Caco-2 (cell line): ENCODE measurements at regions not wholly inside any gene's neighbourhood (a gene's known extent, or its start where the extent isn't known, plus 50 kb on each side); places are given as distances from the start of the nearest gene placed in this dataset.

Experiments
- BruUV-seq: library from RNA; stranded (reverse); fragments of 400-500 nt; replicated peaks from 2 replicates; lab custom pipeline; 2021; lab: Mats Ljungman, UMichigan
- CTCF ChIA-PET: fragments of 300-600 bp; sonication (Branson Sonifier 250); formaldehyde crosslinking; loops from one replicate; lab custom pipeline; 2022; ENCODE audit warnings: antibody characterized with exemption; lab: Charles Lee
- POLR2A ChIA-PET: fragments of 300-600 bp; sonication (Branson Sonifier 250); formaldehyde crosslinking; loops from one replicate; lab custom pipeline; 2022; ENCODE audit warnings: antibody characterized with exemption; lab: Charles Lee
- DNase-seq, 2 experiments: peaks; one replicate each; pipeline versions ENCODE4 v3.0.0 to v3.0.0-alpha.2; 2020 to 2022
- H3K27me3 ChIP-seq: replicated peaks from 2 replicates; pipeline ENCODE4 v1.6.0; 2011; ENCODE audit warnings: low read length; ENCODE audit not compliant: control insufficient read depth, insufficient read depth
- H3K36me3 ChIP-seq: 2 replicates; pipeline ENCODE4 v1.5.1; 2011; ENCODE audit warnings: low read length; ENCODE audit not compliant: control insufficient read depth, insufficient read depth
- H3K4me1 ChIP-seq: fragments of 250-450 bp; sonication (Bioruptor Pico); 2 replicates; pipeline ENCODE4 v1.5.1; 2020; ENCODE audit warnings: mild to moderate bottlenecking
- H3K4me3 ChIP-seq: 2 replicates; pipeline ENCODE4 v1.5.1; 2011; ENCODE audit warnings: low read depth, mild to moderate bottlenecking, control low read depth, low read length
- H3K9me3 ChIP-seq: fragments of 250-450 bp; sonication (Bioruptor Pico); 2 replicates; pipeline ENCODE4 v1.5.1; 2020; ENCODE audit warnings: mild to moderate bottlenecking, moderate library complexity
- H3K27ac Mint-ChIP-seq: one replicate; pipeline ENCODE4 v1.8.0; 2022; ENCODE audit warnings: mixed read lengths; ENCODE audit not compliant: unreplicated experiment
- H3K27me3 Mint-ChIP-seq: one replicate; pipeline ENCODE4 v1.8.0; 2022; ENCODE audit warnings: mixed read lengths; ENCODE audit not compliant: insufficient read depth, unreplicated experiment
- H3K36me3 Mint-ChIP-seq: one replicate; pipeline ENCODE4 v1.8.0; 2022; ENCODE audit warnings: mild to moderate bottlenecking, mixed read lengths; ENCODE audit not compliant: insufficient read depth, unreplicated experiment
- H3K4me1 Mint-ChIP-seq: one replicate; pipeline ENCODE4 v1.8.0; 2022; ENCODE audit warnings: low read depth, mixed read lengths; ENCODE audit not compliant: unreplicated experiment
- H3K4me3 Mint-ChIP-seq: one replicate; pipeline ENCODE4 v1.8.0; 2022; ENCODE audit warnings: mild to moderate bottlenecking, moderate library complexity, mixed read lengths; ENCODE audit not compliant: unreplicated experiment
- H3K9me3 Mint-ChIP-seq: one replicate; pipeline ENCODE4 v1.8.0; 2022; ENCODE audit warnings: mixed read lengths; ENCODE audit not compliant: unreplicated experiment
- CTCF ChIP-seq, 2 experiments: fragments of 200-600 bp in 1 of 2; IDR thresholded peaks; 1 replicate in 1 of 2; 2 replicates in 1 of 2; pipeline versions ENCODE4 v1.5.1 to v1.8.0; 2011 to 2022; ENCODE audit warnings: antibody characterized with exemption in 1 of 2, control low read depth in 1 of 2, inconsistent platforms in 1 of 2, low read depth in 1 of 2, low read length in 1 of 2, mild to moderate bottlenecking in 1 of 2, moderate library complexity in 1 of 2; ENCODE audit not compliant: insufficient read depth in 1 of 2, severe bottlenecking in 1 of 2, unreplicated experiment in 1 of 2
- intact Hi-C: fragments of 100-400 bp; cut with micrococcal nuclease; formaldehyde crosslinking; loops from one replicate; pipeline ENCODE4 v1.10.0; 2022; ENCODE audit not compliant: unreplicated experiment

GRCh38 chr5:37991301-37992299, 151.8 kb upstream of the GDNF start:
- H3K27ac Mint-ChIP-seq, result no peak overlapping the region
- no peaks in the 10 kb centered on the region for H3K9me3 ChIP-seq
- no peaks in the 10 kb centered on the region for H3K36me3 ChIP-seq
- DNase-seq, result no peak
- intact Hi-C loops, result no loop called here
- no peak overlapping the region for H3K4me3 ChIP-seq
- H3K4me1 ChIP-seq, result no peaks in the 10 kb centered on the region
- CTCF ChIA-PET, result no interaction called here
- POLR2A ChIA-PET, result no interaction called here
- no peaks in the 10 kb centered on the region for H3K27me3 ChIP-seq
- H3K27me3 Mint-ChIP-seq, result peaks cover 7% of the 10 kb centered on the region
- H3K36me3 Mint-ChIP-seq, result no peaks in the 10 kb centered on the region
- no peak overlapping the region for H3K4me3 Mint-ChIP-seq
- no TSS peak for BruUV-seq
- no peaks in the 10 kb centered on the region for H3K9me3 Mint-ChIP-seq
- no peaks in the 10 kb centered on the region for H3K4me1 Mint-ChIP-seq
- TF ChIP-seq CTCF (IDR thresholded peaks at IDR 0.05; ENCODE audit: insufficient read depth in 1 of 2, low read depth in 1 of 2, low read length in 1 of 2, severe bottlenecking in 1 of 2, unreplicated experiment in 1 of 2), result no peak

- no peak overlapping the region for H3K4me3 ChIP-seq
- intact Hi-C loops, result no loop called here
- H3K27ac Mint-ChIP-seq, result no peak overlapping the region
- H3K27me3 Mint-ChIP-seq, result peaks cover 7% of the 10 kb centered on the region
- no peaks in the 10 kb centered on the region for H3K4me1 ChIP-seq
- H3K4me3 Mint-ChIP-seq, result no peak overlapping the region
- no peaks in the 10 kb centered on the region for H3K9me3 Mint-ChIP-seq
- DNase-seq, result no peak
- H3K27me3 ChIP-seq, result no peaks in the 10 kb centered on the region
- H3K4me1 Mint-ChIP-seq, result no peaks in the 10 kb centered on the region
- no peaks in the 10 kb centered on the region for H3K9me3 ChIP-seq
- TF ChIP-seq CTCF (IDR thresholded peaks at IDR 0.05; ENCODE audit: insufficient read depth in 1 of 2, low read depth in 1 of 2, low read length in 1 of 2, severe bottlenecking in 1 of 2, unreplicated experiment in 1 of 2), result no peak
- no peaks in the 10 kb centered on the region for H3K36me3 Mint-ChIP-seq
- ChIA-PET CTCF (no interaction called here), POLR2A (no interaction called here)
- no peaks in the 10 kb centered on the region for H3K36me3 ChIP-seq
- BruUV-seq, result no TSS peak
Measured at GRCh38 chr5:37989884-37990283, 150.0 kb upstream of the GDNF start.

GRCh38 chr5:37988454-37989046, 148.7 kb upstream of the GDNF start:
- Mint-ChIP-seq H3K36me3 (no peaks in the 10 kb centered on the region), H3K27me3 (peaks cover 10% of the 10 kb centered on the region), H3K27ac (no peak overlapping the region), H3K4me1 (no peaks in the 10 kb centered on the region), H3K9me3 (no peaks in the 10 kb centered on the region), H3K4me3 (no peak overlapping the region)
- Histone ChIP-seq H3K36me3 (no peaks in the 10 kb centered on the region), H3K4me3 (no peak overlapping the region), H3K9me3 (no peaks in the 10 kb centered on the region), H3K4me1 (no peaks in the 10 kb centered on the region), H3K27me3 (no peaks in the 10 kb centered on the region)
- DNase-seq, result no peak
- no peak for TF ChIP-seq CTCF (IDR thresholded peaks at IDR 0.05; ENCODE audit: insufficient read depth in 1 of 2, low read depth in 1 of 2, low read length in 1 of 2, severe bottlenecking in 1 of 2, unreplicated experiment in 1 of 2)
- POLR2A ChIA-PET, result no interaction called here
- BruUV-seq, result no TSS peak
- intact Hi-C loops, result no loop called here
- CTCF ChIA-PET, result no interaction called here
